Activated CD8-positive, alpha-beta memory T cell treated with anti-CD3 and anti-CD28 coated beads for 48 hours (primary cell): ENCODE measurements at regions not wholly inside any gene's neighbourhood (a gene's known extent, or its start where the extent isn't known, plus 50 kb on each side); places are given as distances from the start of the nearest gene placed in this dataset.
"Not testable (repeated sequence)": the region's sequence is repeated elsewhere in the genome, so short reads cannot be mapped to it uniquely, and the experiment has no call there.

Experiments used
- DNase-seq, 3 experiments: peaks; one replicate each; pipeline ENCODE4 v3.0.0-alpha.2; 2020; ENCODE audit warnings: low read depth in 2 of 3, low spot score in 2 of 3

GRCh38 chr2:66109419-66109818 lies 325.5 kb upstream of the MEIS1 start:
- no peak for DNase-seq

- no peak for DNase-seq
Observed at GRCh38 chr2:66105066-66105753, 329.7 kb upstream of the MEIS1 start.

GRCh38 chr2:66103581-66103980 lies 331.3 kb upstream of the MEIS1 start:
- no peak for DNase-seq

GRCh38 chr2:66101206-66101605 lies 333.7 kb upstream of the MEIS1 start:
- no peak for DNase-seq

GRCh38 chr2:66095820-66096345 lies 339.0 kb upstream of the MEIS1 start:
- no peak for DNase-seq

- not testable (repeated sequence) for DNase-seq
Observed at GRCh38 chr2:66094689-66095088, 340.2 kb upstream of the MEIS1 start.

GRCh38 chr2:66093371-66093770 lies 341.6 kb upstream of the MEIS1 start:
- no peak for DNase-seq

- no peak for DNase-seq
Observed at GRCh38 chr2:66084948-66085590, 349.9 kb upstream of the MEIS1 start.

- DNase-seq, result no peak
Observed at GRCh38 chr2:66082581-66082980, 352.3 kb upstream of the MEIS1 start.

GRCh38 chr2:66080127-66080526 lies 354.8 kb upstream of the MEIS1 start:
- DNase-seq, result no peak

- no peak for DNase-seq
Observed at GRCh38 chr2:66073172-66073571, 361.8 kb upstream of the MEIS1 start.

- no peak for DNase-seq
Observed at GRCh38 chr2:66070721-66071602, 364.0 kb upstream of the MEIS1 start.

- no peak for DNase-seq
Observed at GRCh38 chr2:66069937-66070720, 364.8 kb upstream of the MEIS1 start.

GRCh38 chr2:66066032-66066431 lies 368.9 kb upstream of the MEIS1 start:
- no peak for DNase-seq

GRCh38 chr2:66059332-66059731 lies 375.6 kb upstream of the MEIS1 start:
- DNase-seq, result no peak

GRCh38 chr2:66058675-66059074 lies 376.2 kb upstream of the MEIS1 start:
- DNase-seq, result no peak

GRCh38 chr2:66057844-66058243 lies 377.1 kb upstream of the MEIS1 start:
- DNase-seq, result no peak

- no peak for DNase-seq
Observed at GRCh38 chr2:66050392-66050791, 384.5 kb upstream of the MEIS1 start.

- DNase-seq, result no peak
Observed at GRCh38 chr2:66048667-66049066, 386.3 kb upstream of the MEIS1 start.

- DNase-seq, result no peak
Observed at GRCh38 chr2:66041902-66042657, 392.8 kb upstream of the MEIS1 start.
